Ectodermal cell (in vitro differentiated cells): ENCODE measurements at regions not wholly inside any gene's neighbourhood (a gene's known extent, or its start where the extent isn't known, plus 50 kb on each side); places are given as distances from the start of the nearest gene placed in this dataset.

Source experiments
- H3K27ac ChIP-seq: 2 replicates; pipeline ENCODE4 v1.7.0; 2013; ENCODE audit warnings: mild to moderate bottlenecking, low read depth, low read length; ENCODE audit not compliant: insufficient read depth, poor library complexity, severe bottlenecking
- H3K27me3 ChIP-seq: 2 replicates; pipeline ENCODE4 v1.7.0; 2013; ENCODE audit warnings: mild to moderate bottlenecking, low read length; ENCODE audit not compliant: insufficient read depth, control insufficient read depth, poor library complexity, severe bottlenecking
- H3K36me3 ChIP-seq: one replicate; pipeline ENCODE4 v1.7.0; 2013; ENCODE audit warnings: low read length; ENCODE audit not compliant: control insufficient read depth, insufficient read depth
- H3K4me1 ChIP-seq: one replicate; pipeline ENCODE4 v1.7.0; 2013; ENCODE audit warnings: low read length; ENCODE audit not compliant: control insufficient read depth, insufficient read depth
- H3K4me3 ChIP-seq: 2 replicates; pipeline ENCODE4 v1.7.0; 2013; ENCODE audit warnings: low read depth, low read length, control low read depth; ENCODE audit not compliant: insufficient read depth
- H3K9me3 ChIP-seq: 2 replicates; pipeline ENCODE4 v1.7.0; 2013; ENCODE audit warnings: mild to moderate bottlenecking, low read length, moderate library complexity; ENCODE audit not compliant: control insufficient read depth
- WGBS, 2 experiments: methylation state at CpG; one replicate each; pipeline ENCODE4 v1.1.7; 2013; ENCODE audit warnings: missing lambda C conversion rate in 2 of 2; 5-methylcytosine and 5-hydroxymethylcytosine counted together

DNA sequence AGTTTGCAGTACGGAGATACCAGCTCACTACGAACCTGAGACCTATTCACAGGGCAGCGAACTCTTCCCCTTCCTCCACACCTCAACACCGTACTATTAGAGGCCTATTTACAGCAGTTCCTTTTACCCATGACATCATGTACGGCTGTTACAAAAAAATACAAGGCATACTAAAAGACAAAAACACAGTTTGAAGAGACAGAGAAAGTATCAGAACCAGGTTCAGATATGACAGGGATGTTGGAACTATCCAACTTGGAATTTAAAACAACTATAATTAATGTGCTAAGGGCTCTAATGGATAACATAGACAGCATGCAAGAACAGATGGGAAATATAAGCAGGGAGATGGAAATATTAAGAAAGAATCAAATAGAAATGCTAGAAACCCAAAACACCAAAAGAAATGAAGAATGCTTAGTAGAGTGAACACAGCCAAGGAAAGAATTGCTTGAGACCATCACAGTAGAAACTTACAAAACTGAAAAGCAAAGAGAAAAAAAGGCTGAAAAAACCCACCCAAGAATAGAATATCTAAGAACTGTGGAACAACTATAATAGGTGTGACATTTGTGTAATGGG is 99.2 kb upstream of the ZNF521 start:
- WGBS, 2 experiments: 94 to 96% methylated on average over 5 of the region's 5 CpGs
- Histone ChIP-seq H3K9me3 (no peaks in the 10 kb centered on the region), H3K36me3 (no peaks in the 10 kb centered on the region), H3K27me3 (no peaks in the 10 kb centered on the region), H3K27ac (no peak overlapping the region), H3K4me1 (no peaks in the 10 kb centered on the region), H3K4me3 (no peak overlapping the region)

- no peak overlapping the region for H3K27ac ChIP-seq
- H3K36me3 ChIP-seq: no peaks in the 10 kb centered on the region
- H3K4me1 ChIP-seq: no peaks in the 10 kb centered on the region
- no peaks in the 10 kb centered on the region for H3K27me3 ChIP-seq
- no peak overlapping the region for H3K4me3 ChIP-seq
- no peaks in the 10 kb centered on the region for H3K9me3 ChIP-seq
Measured at GRCh38 chr18:25449046-25449445, 97.1 kb upstream of the ZNF521 start.

GRCh38 chr18:25446972-25447371 is 95.0 kb upstream of the ZNF521 start:
- no peaks in the 10 kb centered on the region for H3K27me3 ChIP-seq
- no peaks in the 10 kb centered on the region for H3K4me1 ChIP-seq
- no peak overlapping the region for H3K27ac ChIP-seq
- H3K36me3 ChIP-seq: no peaks in the 10 kb centered on the region
- 87 to 90% methylated on average over 3 of the region's 3 CpGs for WGBS, 2 experiments
- H3K4me3 ChIP-seq: no peak overlapping the region
- H3K9me3 ChIP-seq: no peaks in the 10 kb centered on the region

GRCh38 chr18:25445430-25445829 is 93.5 kb upstream of the ZNF521 start:
- Histone ChIP-seq H3K4me3 (no peak overlapping the region), H3K9me3 (no peaks in the 10 kb centered on the region), H3K27ac (no peak overlapping the region), H3K36me3 (no peaks in the 10 kb centered on the region), H3K4me1 (no peaks in the 10 kb centered on the region), H3K27me3 (no peaks in the 10 kb centered on the region)
- 93 to 94% methylated on average over 5 of the region's 5 CpGs for WGBS, 2 experiments

GRCh38 chr18:25443776-25444175 is 91.8 kb upstream of the ZNF521 start:
- Histone ChIP-seq H3K27ac (no peak overlapping the region), H3K36me3 (no peaks in the 10 kb centered on the region), H3K27me3 (no peaks in the 10 kb centered on the region), H3K4me3 (no peak overlapping the region), H3K4me1 (no peaks in the 10 kb centered on the region), H3K9me3 (no peaks in the 10 kb centered on the region)

DNA sequence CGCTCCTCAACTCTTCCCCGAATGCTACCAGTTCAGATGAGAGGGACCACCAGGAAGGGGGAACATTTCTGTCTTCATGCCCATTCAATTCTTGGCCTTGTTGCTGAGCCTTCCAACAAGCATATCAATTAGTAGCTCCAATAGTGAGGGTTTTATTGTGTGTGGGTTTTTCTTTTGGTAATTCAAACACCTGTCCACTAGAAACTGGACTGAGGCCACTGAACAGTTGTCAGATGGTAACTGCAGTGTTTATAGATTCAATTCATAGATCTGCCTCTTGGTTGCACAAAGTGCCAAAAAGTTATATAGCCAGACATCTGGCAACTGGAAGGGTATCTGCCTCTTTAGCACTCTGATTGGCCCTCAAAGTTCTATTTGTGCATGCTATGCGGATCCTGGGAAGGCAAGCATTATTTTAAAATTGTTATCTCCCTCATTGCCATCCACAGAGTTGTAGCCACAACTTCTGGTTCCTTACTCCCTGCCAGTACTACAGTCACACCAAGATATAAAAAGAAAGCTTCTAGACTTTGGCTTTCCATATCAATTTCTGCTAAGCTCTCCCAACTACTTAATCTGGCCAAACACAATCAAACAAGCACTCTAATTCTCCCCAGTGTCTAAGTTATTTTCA is 83.3 kb upstream of the ZNF521 start:
- Histone ChIP-seq H3K36me3 (no peaks in the 10 kb centered on the region), H3K27ac (no peak overlapping the region), H3K4me1 (no peaks in the 10 kb centered on the region), H3K4me3 (no peak overlapping the region), H3K9me3 (no peaks in the 10 kb centered on the region), H3K27me3 (no peaks in the 10 kb centered on the region)
- 98 to 99% methylated on average over 3 of the region's 3 CpGs for WGBS, 2 experiments

DNA sequence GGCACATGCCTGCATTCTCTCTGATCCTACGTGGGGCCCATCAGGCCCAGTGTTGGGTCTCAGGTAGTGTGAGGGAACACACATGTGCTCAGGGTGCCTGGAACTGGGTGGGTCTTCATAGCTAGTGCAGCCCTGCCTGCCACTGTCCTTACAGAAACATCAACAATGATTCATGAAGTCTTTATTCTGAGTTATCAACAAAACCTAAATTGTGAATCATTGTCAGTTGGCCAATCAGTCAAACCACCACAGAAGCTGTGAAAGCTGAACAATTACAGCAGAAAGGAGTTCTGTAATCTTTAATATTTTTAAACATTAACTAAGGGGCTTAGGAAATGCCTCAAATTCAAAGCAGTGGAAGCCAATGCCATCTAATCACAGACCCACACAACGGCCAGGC is 82.8 kb upstream of the ZNF521 start:
- no peaks in the 10 kb centered on the region for H3K36me3 ChIP-seq
- no peak overlapping the region for H3K27ac ChIP-seq
- no peaks in the 10 kb centered on the region for H3K27me3 ChIP-seq
- no peaks in the 10 kb centered on the region for H3K9me3 ChIP-seq
- no peak overlapping the region for H3K4me3 ChIP-seq
- no peaks in the 10 kb centered on the region for H3K4me1 ChIP-seq
- 88 to 89% methylated on average over 2 of the region's 2 CpGs for WGBS, 2 experiments

GRCh38 chr18:25433590-25433989 is 81.6 kb upstream of the ZNF521 start:
- H3K4me3 ChIP-seq: no peak overlapping the region
- H3K36me3 ChIP-seq: no peaks in the 10 kb centered on the region
- H3K27ac ChIP-seq: no peak overlapping the region
- no peaks in the 10 kb centered on the region for H3K9me3 ChIP-seq
- H3K27me3 ChIP-seq: no peaks in the 10 kb centered on the region
- WGBS, 2 experiments: 84 to 94% methylated on average over 2 to 3 of the region's 3 CpGs
- no peaks in the 10 kb centered on the region for H3K4me1 ChIP-seq

- 93 to 97% methylated on average over 4 to 5 of the region's 5 CpGs for WGBS, 2 experiments
Measured at GRCh38 chr18:25425024-25425423, 73.1 kb upstream of the ZNF521 start.

GRCh38 chr18:25423760-25424159 is 71.8 kb upstream of the ZNF521 start:
- H3K4me1 ChIP-seq: peaks cover 7% of the 10 kb centered on the region
- H3K9me3 ChIP-seq: no peaks in the 10 kb centered on the region
- WGBS, 2 experiments: 66 to 77% methylated on average over 2 of the region's 2 CpGs
- no peaks in the 10 kb centered on the region for H3K36me3 ChIP-seq
- H3K4me3 ChIP-seq: no peak overlapping the region
- H3K27me3 ChIP-seq: no peaks in the 10 kb centered on the region
- no peak overlapping the region for H3K27ac ChIP-seq

More at GRCh38 chr18:25425024-25425423, 73.1 kb upstream of the ZNF521 start:
- H3K36me3 ChIP-seq: no peaks in the 10 kb centered on the region
- peaks cover 6% of the 10 kb centered on the region for H3K4me1 ChIP-seq
- no peak overlapping the region for H3K4me3 ChIP-seq
- no peaks in the 10 kb centered on the region for H3K27me3 ChIP-seq
- no peaks in the 10 kb centered on the region for H3K9me3 ChIP-seq
- H3K27ac ChIP-seq: no peak overlapping the region

DNA sequence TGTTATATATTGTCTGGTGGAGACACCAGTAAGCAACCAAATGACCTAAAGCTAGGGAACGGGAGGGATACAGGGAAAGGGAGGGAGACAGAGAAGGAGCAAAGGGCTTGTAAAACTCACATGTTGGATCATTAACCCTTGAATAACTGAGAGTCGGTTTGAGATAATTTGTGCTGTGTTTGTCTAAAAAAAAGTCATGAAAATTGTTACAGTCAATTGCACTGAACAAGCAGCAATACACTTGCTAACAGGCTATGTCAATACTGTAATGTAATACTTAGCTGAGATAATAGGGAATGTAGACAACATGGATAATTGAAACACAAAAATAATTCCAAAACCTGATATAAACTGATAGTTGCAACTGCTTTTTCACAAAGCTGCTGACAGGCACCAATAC is 71.3 kb upstream of the ZNF521 start:
- H3K27me3 ChIP-seq: no peaks in the 10 kb centered on the region
- H3K4me3 ChIP-seq: no peak overlapping the region
- peaks cover 7% of the 10 kb centered on the region for H3K4me1 ChIP-seq
- H3K27ac ChIP-seq: no peak overlapping the region
- H3K36me3 ChIP-seq: no peaks in the 10 kb centered on the region
- H3K9me3 ChIP-seq: no peaks in the 10 kb centered on the region
- 69% methylated on average over 2 of the region's 2 CpGs for whole genome bisulfite sequencing, 2 experiments
